SK-N-MC (cell line): ENCODE measurements at regions not wholly inside any gene's neighbourhood (a gene's known extent, or its start where the extent isn't known, plus 50 kb on each side); places are given as distances from the start of the nearest gene placed in this dataset.

Experiments used
- EZH2 ChIP-seq: fragments of 200-600 bp; sonication (generic); IDR thresholded peaks from one replicate; pipeline ENCODE4 v1.6.1; 2017; ENCODE audit warnings: antibody characterized with exemption
- FOXP2 ChIP-seq: optimal IDR thresholded peaks from 2 replicates; pipeline ENCODE3; 2011; ENCODE audit warnings: mild to moderate bottlenecking, moderate library complexity; ENCODE audit not compliant: insufficient read depth; ENCODE audit errors: extremely low read length, control extremely low read depth
- POLR2AphosphoS5 ChIP-seq: IDR thresholded peaks from 2 replicates; pipeline ENCODE4 v1.6.1; 2012; ENCODE audit warnings: mild to moderate bottlenecking, low read depth, low read length, borderline replicate concordance

DNA sequence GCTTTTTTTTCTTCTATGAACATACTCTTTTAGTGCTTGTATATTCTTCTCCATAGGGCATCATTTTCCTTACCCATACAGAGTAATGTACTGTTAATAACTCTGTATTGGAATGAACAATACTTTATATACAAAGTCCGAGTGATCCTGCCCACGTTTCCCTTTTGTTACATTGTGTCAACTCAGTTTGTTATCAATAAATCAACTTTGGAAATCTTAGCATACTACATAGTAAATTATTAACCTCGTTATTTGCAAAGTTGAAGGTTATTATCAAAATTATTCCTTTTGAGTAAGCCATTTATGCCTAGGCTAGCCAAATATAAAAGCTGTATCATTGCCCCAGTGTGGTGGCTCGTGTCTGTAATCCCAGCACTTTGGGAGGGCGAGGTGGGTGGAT lies 937.4 kb upstream of the TMPRSS15 start:
- TF ChIP-seq EZH2 (no peak), POLR2AphosphoS5 (no peak), FOXP2 (no peak)
